BLaER1 treated with 17β-estradiol and CSF1 and Interleukin-3, amounts not matched to agents 10 nM and 100 nM (cell line): ENCODE measurements at regions not wholly inside any gene's neighbourhood (a gene's known extent, or its start where the extent isn't known, plus 50 kb on each side); places are given as distances from the start of the nearest gene placed in this dataset.

Experiments
- H3K27ac ChIP-seq, 11 experiments: shearing (Covaris generic); formaldehyde crosslinking; 2 replicates each; pipeline ENCODE4 v1.8.1; 2022
- H3K27me3 ChIP-seq, 11 experiments: shearing (Covaris generic); formaldehyde crosslinking; 2 replicates each; pipeline ENCODE4 v1.8.1; 2022
- H3K36me3 ChIP-seq, 11 experiments: shearing (Covaris generic); formaldehyde crosslinking; 2 replicates each; pipeline ENCODE4 v1.8.1; 2022
- H3K4me1 ChIP-seq, 10 experiments: shearing (Covaris generic); formaldehyde crosslinking; 2 replicates each; pipeline ENCODE4 v1.8.1; 2022
- H3K4me2 ChIP-seq, 11 experiments: shearing (Covaris generic); formaldehyde crosslinking; 2 replicates each; pipeline ENCODE4 v1.8.1; 2022
- H3K4me3 ChIP-seq, 10 experiments: shearing (Covaris generic); formaldehyde crosslinking; 2 replicates each; pipeline ENCODE4 v1.8.1; 2022
- H3K9ac ChIP-seq, 11 experiments: shearing (Covaris generic); formaldehyde crosslinking; 2 replicates each; pipeline ENCODE4 v1.8.1; 2022
- H3K9me3 ChIP-seq, 11 experiments: shearing (Covaris generic); formaldehyde crosslinking; replicated peaks in 1 of 11; 2 replicates each; pipeline ENCODE4 v1.8.1; 2022
- H4K20me1 ChIP-seq, 11 experiments: shearing (Covaris generic); formaldehyde crosslinking; 2 replicates each; pipeline ENCODE4 v1.8.1; 2022
- Cebpa-rat ChIP-seq, 11 experiments: shearing (Covaris generic); IDR thresholded peaks; 2 replicates each; pipeline ENCODE4 v1.8.1; 2022

DNA sequence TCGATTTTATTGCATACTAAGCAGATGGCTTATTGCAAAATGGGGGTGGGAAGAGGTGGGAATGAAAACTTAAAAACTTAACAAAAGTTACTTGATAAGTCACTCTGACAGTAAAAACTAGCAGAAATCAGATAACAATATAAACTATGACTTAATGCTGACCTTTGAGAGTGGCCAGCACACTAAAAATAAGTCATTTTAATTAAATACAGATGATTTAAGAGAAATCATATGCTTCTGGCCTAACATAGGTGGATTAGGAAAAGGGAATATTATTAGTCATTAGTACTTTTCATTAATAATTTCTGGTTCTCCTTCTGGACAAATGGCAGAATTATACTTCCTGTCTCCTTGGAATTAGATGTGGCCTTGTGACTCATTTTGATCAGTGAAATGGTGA is 756.7 kb downstream of the PCDH19 start:
- no peak overlapping the region for H3K4me2 ChIP-seq
- H4K20me1 ChIP-seq, result no peaks in the 10 kb centered on the region
- H3K36me3 ChIP-seq, result no peaks in the 10 kb centered on the region
- peaks cover 14 to 51% (median 34%) of the 10 kb centered on the region in 11 experiments; a peak in 20 of 22 replicates for H3K27me3 ChIP-seq
- no peak for TF ChIP-seq Cebpa-rat (IDR thresholded peaks at IDR 0.05)
- H3K9me3 ChIP-seq, result no peaks in the 10 kb centered on the region; a peak in 1 of 22 replicates
- H3K4me1 ChIP-seq, result no peaks in the 10 kb centered on the region
- no peak overlapping the region for H3K9ac ChIP-seq
- H3K4me3 ChIP-seq, result no peak overlapping the region
- no peak overlapping the region for H3K27ac ChIP-seq

DNA sequence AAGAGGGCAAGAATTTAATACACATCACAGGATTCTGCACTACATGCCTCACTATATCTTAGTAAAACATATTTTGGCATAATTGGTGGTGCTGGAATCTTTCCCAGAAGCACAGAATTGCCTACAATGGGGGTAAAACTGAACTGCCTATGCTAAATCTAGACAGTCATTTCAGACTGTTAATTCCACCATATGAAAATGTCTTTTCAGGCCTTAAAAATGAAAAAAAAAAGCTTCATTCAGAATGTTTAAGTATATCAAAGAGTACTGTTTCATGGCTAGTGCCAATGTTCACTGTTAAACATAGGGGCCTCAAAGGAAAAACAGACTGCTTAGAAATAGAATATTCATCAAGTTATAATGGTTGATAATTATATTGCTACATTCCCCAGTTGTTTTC is 797.0 kb downstream of the PCDH19 start:
- Histone ChIP-seq H4K20me1 (no peaks in the 10 kb centered on the region), H3K36me3 (no peaks in the 10 kb centered on the region), H3K4me1 (no peaks in the 10 kb centered on the region), H3K4me3 (no peak overlapping the region), H3K9ac (no peak overlapping the region), H3K9me3 (no peaks in the 10 kb centered on the region), H3K27me3 (peaks cover 19 to 100% (median 93%) of the 10 kb centered on the region in 11 experiments), H3K27ac (no peak overlapping the region), H3K4me2 (no peak overlapping the region)
- no peak for TF ChIP-seq Cebpa-rat (IDR thresholded peaks at IDR 0.05)

GRCh38 chrX:99603091-99603814 is 806.8 kb downstream of the PCDH19 start:
- Histone ChIP-seq H3K4me3 (no peak overlapping the region), H3K9ac (no peak overlapping the region), H3K27me3 (peaks cover 51 to 96% (median 82%) of the 10 kb centered on the region in 11 experiments), H3K4me2 (peak overlapping the region in 4 of 11 experiments; percentile 0 to 20 (median 17); a peak in 3 of 22 replicates), H3K9me3 (no peaks in the 10 kb centered on the region), H4K20me1 (no peaks in the 10 kb centered on the region), H3K27ac (no peak overlapping the region), H3K36me3 (no peaks in the 10 kb centered on the region), H3K4me1 (peaks cover 0 to 14% (median 4%) of the 10 kb centered on the region in 10 experiments; a peak in 8 of 20 replicates)
- no peak for TF ChIP-seq Cebpa-rat (IDR thresholded peaks at IDR 0.05)

GRCh38 chrX:99602107-99602506 is 808.0 kb downstream of the PCDH19 start:
- H3K4me2 ChIP-seq, result no peak overlapping the region
- H3K9me3 ChIP-seq, result no peaks in the 10 kb centered on the region
- no peak overlapping the region for H3K27ac ChIP-seq
- TF ChIP-seq Cebpa-rat (IDR thresholded peaks at IDR 0.05), result no peak
- no peak overlapping the region for H3K9ac ChIP-seq
- no peaks in the 10 kb centered on the region for H4K20me1 ChIP-seq
- peaks cover 0 to 14% (median 4%) of the 10 kb centered on the region in 10 experiments; a peak in 8 of 20 replicates for H3K4me1 ChIP-seq
- H3K36me3 ChIP-seq, result no peaks in the 10 kb centered on the region
- H3K4me3 ChIP-seq, result no peak overlapping the region
- peaks cover 41 to 85% (median 71%) of the 10 kb centered on the region in 11 experiments for H3K27me3 ChIP-seq

DNA sequence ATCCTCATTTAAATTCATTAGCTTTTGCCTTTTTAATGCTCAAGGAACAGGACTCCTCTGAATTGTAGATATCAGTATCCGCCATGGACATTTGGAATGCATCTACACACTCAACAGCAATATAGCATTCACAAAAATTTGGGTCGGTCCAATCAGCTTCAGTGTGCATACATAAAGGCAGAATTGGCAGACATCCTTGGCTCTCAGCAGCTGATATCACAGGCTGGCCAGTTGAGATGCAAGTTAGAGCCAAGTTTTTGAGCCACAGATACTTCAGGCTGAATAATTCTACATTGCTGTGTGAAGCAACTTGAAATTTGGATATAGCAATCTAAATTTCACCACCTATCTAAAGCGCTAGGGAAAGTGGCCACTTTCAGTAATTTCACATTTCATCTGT is 821.1 kb downstream of the PCDH19 start:
- Histone ChIP-seq H3K4me2 (no peak overlapping the region), H3K27me3 (peaks cover 29 to 85% (median 77%) of the 10 kb centered on the region in 11 experiments; a peak in 21 of 22 replicates)

DNA sequence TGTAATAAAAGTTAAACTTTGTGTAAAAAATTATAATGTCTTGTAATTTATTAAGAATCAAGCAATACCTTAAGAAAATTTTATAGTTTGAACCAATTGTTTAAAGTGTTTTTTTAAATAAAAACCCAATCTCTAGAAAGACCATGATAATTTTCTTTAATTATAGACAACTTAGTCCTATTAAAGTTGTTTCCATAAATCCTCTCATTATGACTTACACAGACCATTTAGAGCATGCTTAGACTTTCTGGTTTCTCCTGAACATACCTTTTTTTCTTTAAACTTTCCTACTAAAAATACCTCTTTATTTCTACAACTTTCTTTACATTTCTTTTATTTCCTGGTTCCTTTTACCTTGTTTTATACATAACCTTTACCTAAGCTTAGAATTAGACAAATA is 837.4 kb downstream of the PCDH19 start:
- no peak for TF ChIP-seq Cebpa-rat (IDR thresholded peaks at IDR 0.05)
- Histone ChIP-seq H3K4me1 (no peaks in the 10 kb centered on the region), H3K9me3 (peaks cover 54 to 79% (median 71%) of the 10 kb centered on the region in 11 experiments), H3K27ac (no peak overlapping the region), H3K4me3 (no peak overlapping the region), H3K36me3 (no peaks in the 10 kb centered on the region), H3K27me3 (peaks cover 5 to 67% (median 46%) of the 10 kb centered on the region in 11 experiments; a peak in 20 of 22 replicates), H4K20me1 (no peaks in the 10 kb centered on the region), H3K9ac (no peak overlapping the region), H3K4me2 (no peak overlapping the region)

More for the DNA sequence above, 821.1 kb downstream of the PCDH19 start:
- Histone ChIP-seq H3K27ac (no peak overlapping the region), H3K9me3 (peaks cover 0 to 5% (median 0%) of the 10 kb centered on the region in 11 experiments; a peak in 6 of 22 replicates), H3K36me3 (no peaks in the 10 kb centered on the region), H3K4me1 (no peaks in the 10 kb centered on the region), H3K9ac (no peak overlapping the region), H4K20me1 (no peaks in the 10 kb centered on the region), H3K4me3 (no peak overlapping the region)
- no peak for TF ChIP-seq Cebpa-rat (IDR thresholded peaks at IDR 0.05)

- Histone ChIP-seq H3K27me3 (peaks cover 8 to 75% (median 50%) of the 10 kb centered on the region in 11 experiments; a peak in 19 of 22 replicates), H4K20me1 (no peaks in the 10 kb centered on the region), H3K27ac (no peak overlapping the region), H3K4me2 (no peak overlapping the region), H3K9me3 (peaks cover 0 to 6% (median 0%) of the 10 kb centered on the region in 11 experiments; a peak in 2 of 22 replicates), H3K9ac (no peak overlapping the region), H3K4me3 (no peak overlapping the region), H3K36me3 (no peaks in the 10 kb centered on the region), H3K4me1 (no peaks in the 10 kb centered on the region)
- TF ChIP-seq Cebpa-rat (IDR thresholded peaks at IDR 0.05), result peak in 2 of 11 experiments; percentile 18 to 27; a peak in 1 of 22 replicates
Measured at GRCh38 chrX:99549381-99549780, 860.7 kb downstream of the PCDH19 start.

- H3K9me3 ChIP-seq, result peaks cover 0 to 3% (median 0%) of the 10 kb centered on the region in 11 experiments; a peak in 3 of 22 replicates
- H3K9ac ChIP-seq, result no peak overlapping the region
- TF ChIP-seq Cebpa-rat (IDR thresholded peaks at IDR 0.05), result no peak
Measured at GRCh38 chrX:99522450-99522849, 887.6 kb downstream of the PCDH19 start.

GRCh38 chrX:99507768-99508167 is 902.3 kb downstream of the PCDH19 start:
- Histone ChIP-seq H3K9me3 (peaks cover 0 to 6% (median 5%) of the 10 kb centered on the region in 11 experiments; a peak in 10 of 22 replicates), H3K36me3 (no peaks in the 10 kb centered on the region), H3K27me3 (peaks cover 31 to 100% (median 88%) of the 10 kb centered on the region in 11 experiments; a peak in 21 of 22 replicates), H3K4me2 (no peak overlapping the region), H3K4me3 (no peak overlapping the region), H3K9ac (no peak overlapping the region), H4K20me1 (no peaks in the 10 kb centered on the region), H3K27ac (no peak overlapping the region), H3K4me1 (no peaks in the 10 kb centered on the region)
- TF ChIP-seq Cebpa-rat (IDR thresholded peaks at IDR 0.05), result no peak

More at GRCh38 chrX:99522450-99522849, 887.6 kb downstream of the PCDH19 start:
- Histone ChIP-seq H4K20me1 (no peaks in the 10 kb centered on the region), H3K27me3 (peaks cover 34 to 98% (median 88%) of the 10 kb centered on the region in 11 experiments; a peak in 21 of 22 replicates), H3K36me3 (no peaks in the 10 kb centered on the region), H3K4me3 (no peak overlapping the region), H3K4me2 (no peak overlapping the region), H3K4me1 (no peaks in the 10 kb centered on the region), H3K27ac (no peak overlapping the region)
